GM10248 (cell line): ENCODE measurements at regions not wholly inside any gene's neighbourhood (a gene's known extent, or its start where the extent isn't known, plus 50 kb on each side); places are given as distances from the start of the nearest gene placed in this dataset.

Source experiments
- CTCF ChIA-PET: fragments of 300-600 bp; sonication (Branson Sonifier 250); formaldehyde crosslinking; extraction: SDS; loops from one replicate; lab custom pipeline; 2021; ENCODE audit warnings: antibody characterized with exemption; lab: Yijun Ruan, JAX
- POLR2A ChIA-PET: fragments of 350-650 bp; sonication (Branson Sonifier 250); formaldehyde crosslinking; extraction: SDS; loops from one replicate; lab custom pipeline; 2020; ENCODE audit warnings: antibody characterized with exemption; lab: Yijun Ruan, JAX
- DNase-seq: peaks from one replicate; pipeline ENCODE4 v3.0.0; 2012; ENCODE audit errors: extremely low spot score
- CTCF ChIP-seq: IDR thresholded peaks from 2 replicates; pipeline ENCODE4 v1.5.1; 2012; ENCODE audit warnings: mild to moderate bottlenecking, low read depth; ENCODE audit errors: extremely low read depth, missing control alignments, control extremely low read depth

GRCh38 chr20:7323957-7324356 lies 556.5 kb downstream of the BMP2 start:
- TF ChIP-seq CTCF, result no peak
- ChIA-PET CTCF (interaction anchor here (1.7 kb wide), 1 partner anchor 39 kb away, joined by 4 read pairs; no protein-coding TSS in a partner anchor), POLR2A (no interaction called here)
- DNase-seq, result no peak

- no peak for DNase-seq
- CTCF ChIA-PET, result no interaction called here
- POLR2A ChIA-PET, result no interaction called here
- no peak for TF ChIP-seq CTCF
Observed at GRCh38 chr20:7327810-7328209, 560.3 kb downstream of the BMP2 start.

- ChIA-PET CTCF (interaction anchor here (1.7 kb wide), 1 partner anchor 45 kb away, joined by 6 read pairs; no protein-coding TSS in a partner anchor), POLR2A (no interaction called here)
- TF ChIP-seq CTCF, result no peak
- DNase-seq, result no peak
Observed at GRCh38 chr20:7330850-7331249, 563.4 kb downstream of the BMP2 start.

- ChIA-PET CTCF (no interaction called here), POLR2A (no interaction called here)
- no peak for DNase-seq
- TF ChIP-seq CTCF, result no peak
Observed at GRCh38 chr20:7332169-7332568, 564.7 kb downstream of the BMP2 start.

- ChIA-PET CTCF (no interaction called here), POLR2A (no interaction called here)
- no peak for DNase-seq
- TF ChIP-seq CTCF, result no peak
Observed at GRCh38 chr20:7333841-7334240, 566.4 kb downstream of the BMP2 start.

- no peak for DNase-seq
- CTCF ChIA-PET, result no interaction called here
- POLR2A ChIA-PET, result no interaction called here
- no peak for TF ChIP-seq CTCF
Observed at GRCh38 chr20:7346026-7346425, 578.5 kb downstream of the BMP2 start.

GRCh38 chr20:7346562-7346961 lies 579.1 kb downstream of the BMP2 start:
- ChIA-PET CTCF (no interaction called here), POLR2A (no interaction called here)
- DNase-seq, result no peak
- no peak for TF ChIP-seq CTCF
